ENCODE measurements at regions not wholly inside any gene's neighbourhood (a gene's known extent, or its start where the extent isn't known, plus 50 kb on each side); places are given as distances from the start of the nearest gene placed in this dataset.
A peak's percentile ranks its signal among the peaks of the same experiment; 100 is the strongest.

DNA sequence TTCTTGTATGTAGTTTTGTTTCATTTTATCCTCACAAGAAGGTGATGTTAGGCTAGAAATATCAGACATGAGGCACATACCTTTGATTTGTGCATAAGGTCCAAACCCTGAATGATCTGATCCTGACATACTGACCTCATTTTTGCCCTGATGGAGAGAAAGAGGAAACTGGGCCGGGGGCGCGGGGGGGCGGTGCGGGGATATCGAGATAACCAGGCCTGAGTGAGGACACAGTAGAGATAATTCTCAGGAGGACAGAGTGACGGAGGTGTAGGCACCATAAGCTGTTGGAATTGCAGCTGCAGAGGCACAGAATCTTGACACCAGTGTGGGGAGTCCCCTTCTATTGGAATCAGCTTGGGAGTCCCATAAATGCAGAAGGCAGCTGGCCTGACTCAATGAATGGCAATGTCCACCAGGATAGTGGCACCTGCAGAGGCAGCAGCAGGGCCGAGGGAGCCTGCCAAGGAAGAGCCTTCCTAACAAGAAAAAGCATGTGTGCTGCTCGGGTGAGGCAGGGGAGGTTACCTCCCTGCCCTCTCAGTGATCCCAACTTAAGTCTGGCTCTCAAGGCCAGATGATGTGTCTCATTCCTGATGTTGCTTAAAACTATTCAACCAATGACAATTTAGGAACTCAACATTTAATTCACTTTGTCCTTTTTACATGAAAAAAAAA is 234.3 kb upstream of the MSX2 start:
- POLR2A ChIA-PET (ENCODE audit: partially characterized antibody): no interaction called here
- no peaks in the 10 kb centered on the region for H3K79me1 ChIP-seq (ENCODE audit: low read depth, low read length)
- H2BK12ac ChIP-seq (ENCODE audit: low read depth, low read length): no peak overlapping the region
- no peak overlapping the region for H3K27ac ChIP-seq (ENCODE audit: low read depth, low read length)
- H3K9ac ChIP-seq (replicated peaks in 1 of 4; ENCODE audit: extremely low read depth in 1 of 4, low read depth in 3 of 4, low read length in 3 of 4): no peak overlapping the region
- no peaks in the 10 kb centered on the region for H4K20me1 ChIP-seq (replicated peaks in 1 of 2; ENCODE audit: control insufficient read depth in 1 of 2, insufficient read depth in 2 of 2, low read length in 2 of 2)
- no peak overlapping the region for H3K4me3 ChIP-seq (ENCODE audit: extremely low read depth in 1 of 4, insufficient read depth in 2 of 4, low read depth in 3 of 4, low read length in 4 of 4)
- H3K4me1 ChIP-seq (replicated peaks in 1 of 4; ENCODE audit: control insufficient read depth in 3 of 4, insufficient read depth in 4 of 4, low read length in 3 of 4): no peaks in the 10 kb centered on the region
- H3K56ac ChIP-seq (replicated peaks; ENCODE audit: insufficient read length, low read depth, low read length): no peak overlapping the region
- no peak overlapping the region for H4K5ac ChIP-seq (ENCODE audit: insufficient read length, low read depth, low read length)
- H3K23me2 ChIP-seq (ENCODE audit: low read depth, low read length): no peaks in the 10 kb centered on the region; the same call in 1 of the 2 replicates
- peak overlapping the region; percentile 1; the same call in 1 of the 2 replicates for H4K8ac ChIP-seq (ENCODE audit: extremely low read depth, insufficient read depth, low read length)
- H3K27me3 ChIP-seq (replicated peaks in 1 of 4; ENCODE audit: control insufficient read depth in 3 of 4, extremely low read depth in 1 of 4, insufficient read depth in 3 of 4, low read length in 3 of 4): no peaks in the 10 kb centered on the region; a peak in 1 of 7 replicates
- no peak overlapping the region for H3K23ac ChIP-seq (ENCODE audit: insufficient read length)
- CTCF ChIA-PET (ENCODE audit: partially characterized antibody): interaction anchor here (0.7 to 1.1 kb wide), 2 partner anchors 25 to 71 kb away, joined by 3 to 4 read pairs; no protein-coding TSS in a partner anchor
- H3K79me2 ChIP-seq (ENCODE audit: control insufficient read depth in 1 of 2, insufficient read depth in 2 of 2, low read length in 2 of 2): no peaks in the 10 kb centered on the region
- no peak overlapping the region for H2AK5ac ChIP-seq (ENCODE audit: low read depth, low read length)
- WGBS, 2 experiments (ENCODE audit: extremely low coverage in 1 of 2, insufficient coverage in 1 of 2, insufficient read length in 1 of 2, insufficient replicate concordance in 2 of 2, low coverage in 1 of 2, low lambda C conversion rate in 2 of 2, missing lambda C conversion rate in 1 of 2): 89% methylated on average over 9 of the region's 9 CpGs; no CpG with 5 or more reads in 1 of the 2 experiments
- H3K36me3 ChIP-seq (ENCODE audit: control insufficient read depth in 2 of 4, insufficient read depth in 4 of 4, low read length in 3 of 4): no peaks in the 10 kb centered on the region
- H3K9me3 ChIP-seq (ENCODE audit: insufficient read depth in 2 of 2, low read depth in 1 of 2, low read length in 1 of 2): no peaks in the 10 kb centered on the region
- no peak overlapping the region for H3K18ac ChIP-seq (ENCODE audit: extremely low read depth, low read length)
- no peak for FAIRE-seq
- H2BK5ac ChIP-seq (ENCODE audit: low read depth, low read length): no peak overlapping the region
- DNase-seq (ENCODE audit: low read depth in 1 of 2, low spot score in 2 of 2): no peak
- no peak overlapping the region for H2BK20ac ChIP-seq (ENCODE audit: low read length)
- no peak overlapping the region for H3K4ac ChIP-seq (replicated peaks; ENCODE audit: insufficient read length, low read depth, low read length)
- no peak overlapping the region for H4K91ac ChIP-seq (replicated peaks; ENCODE audit: insufficient read length, low read length)
- H3K14ac ChIP-seq (ENCODE audit: insufficient read length): no peak overlapping the region
- no peak overlapping the region for H2BK120ac ChIP-seq (replicated peaks; ENCODE audit: low read depth, low read length)
- no peak overlapping the region for H3K4me2 ChIP-seq (ENCODE audit: insufficient read depth in 1 of 2, low read depth in 2 of 2, low read length in 2 of 2)
- TF ChIP-seq MAFK (IDR thresholded peaks at IDR 0.05; ENCODE audit: low read depth, low read length): no peak
- no peak for TF ChIP-seq KDM5A (IDR thresholded peaks at IDR 0.05; ENCODE audit: low read length)
- no peak for TF ChIP-seq CEBPB (IDR thresholded peaks at IDR 0.05; ENCODE audit: low read depth, low read length)
- TF ChIP-seq CBX5 (IDR thresholded peaks at IDR 0.05; ENCODE audit: low read depth, low read length): no peak
- no peak for TF ChIP-seq SP2 (IDR thresholded peaks at IDR 0.05; ENCODE audit: low read length)
- H2BK15ac ChIP-seq (ENCODE audit: low read length): no peak overlapping the region
- no peak overlapping the region for H2AFZ ChIP-seq (ENCODE audit: low read length)
